GM23248 (cell line): ENCODE measurements at regions not wholly inside any gene's neighbourhood (a gene's known extent, or its start where the extent isn't known, plus 50 kb on each side); places are given as distances from the start of the nearest gene placed in this dataset.

Experiments
- EZH2 ChIP-seq: fragments of 200-600 bp; sonication (generic); IDR thresholded peaks from 2 replicates; pipeline ENCODE4 v1.6.1; 2018; ENCODE audit warnings: antibody characterized with exemption, mild to moderate bottlenecking; ENCODE audit not compliant: insufficient read depth, poor library complexity, severe bottlenecking
- EZH2phosphoT487 ChIP-seq: fragments of 200-600 bp; sonication (generic); IDR thresholded peaks from 2 replicates; pipeline ENCODE4 v1.6.1; 2018; ENCODE audit warnings: antibody characterized with exemption, moderate library complexity, mild to moderate bottlenecking, low read depth; ENCODE audit not compliant: insufficient read depth

GRCh38 chr17:77055453-77055852 lies 85.3 kb upstream of the SEC14L1 start:
- TF ChIP-seq EZH2phosphoT487: no peak
- TF ChIP-seq EZH2: no peak
